ENCODE measurements at regions not wholly inside any gene's neighbourhood (a gene's known extent, or its start where the extent isn't known, plus 50 kb on each side); places are given as distances from the start of the nearest gene placed in this dataset.

GRCh38 chr22:35189559-35189958 is 67.7 kb upstream of the HMGXB4 start:
- Histone ChIP-seq H3K36me3 (ENCODE audit: insufficient read depth) (no peaks in the 10 kb centered on the region), H3F3A (replicated peaks; ENCODE audit: low read depth) (no peaks in the 10 kb centered on the region), H3K27ac (ENCODE audit: low read depth) (no peak overlapping the region), H3K9me2 (ENCODE audit: insufficient read depth) (peaks cover 3% of the 10 kb centered on the region; the same call in 1 of the 2 replicates), H3K4me1 (ENCODE audit: insufficient read depth) (no peaks in the 10 kb centered on the region), H4K20me1 (replicated peaks; ENCODE audit: insufficient read depth) (no peaks in the 10 kb centered on the region), H3K27me3 (ENCODE audit: insufficient read depth) (no peaks in the 10 kb centered on the region), H2AFZ (no peak overlapping the region), H3K4me2 (no peak overlapping the region), H3K4me3 (no peak overlapping the region), H3K79me2 (replicated peaks; ENCODE audit: insufficient read depth) (no peaks in the 10 kb centered on the region)
- H3K27ac Mint-ChIP-seq = no peak overlapping the region
- DNase-seq (ENCODE audit: low spot score) = no peak
- no peaks in the 10 kb centered on the region for H3K36me3 Mint-ChIP-seq (ENCODE audit: low read depth)
- no peaks in the 10 kb centered on the region for H3K27me3 Mint-ChIP-seq (ENCODE audit: insufficient read depth, low read depth, poor library complexity)
- peaks cover 16% of the 10 kb centered on the region; the same call in 2 of the 3 replicates for H3K9me3 Mint-ChIP-seq
- H3K4me1 Mint-ChIP-seq = no peaks in the 10 kb centered on the region
- H3K4me3 Mint-ChIP-seq = no peak overlapping the region
- no peak for TF ChIP-seq NANOG (IDR thresholded peaks at IDR 0.05; ENCODE audit: borderline replicate concordance)
- TF ChIP-seq JUNB (IDR thresholded peaks at IDR 0.05; ENCODE audit: unreplicated experiment) = no peak
- TF ChIP-seq ZNF331 (CRISPR knock-in tag; IDR thresholded peaks at IDR 0.05; ENCODE audit: low read depth) = no peak
- TF ChIP-seq ETS1 (IDR thresholded peaks at IDR 0.05) = no peak
- TF ChIP-seq EZH2phosphoT487 (IDR thresholded peaks at IDR 0.05; ENCODE audit: unreplicated experiment) = no peak
- TF ChIP-seq EZH2 (IDR thresholded peaks at IDR 0.05; ENCODE audit: low read depth, unreplicated experiment) = no peak
- no peak for TF ChIP-seq STAT1 (IDR thresholded peaks at IDR 0.05; ENCODE audit: unreplicated experiment)
- no peak for TF ChIP-seq POLR2AphosphoS5 (IDR thresholded peaks at IDR 0.05; ENCODE audit: low read depth)
- no peak for TF ChIP-seq REST (IDR thresholded peaks at IDR 0.05; ENCODE audit: unreplicated experiment)
- ATAC-seq = no peak

- DNase-seq (ENCODE audit: low spot score) = no peak
- no peak for TF ChIP-seq POLR2AphosphoS5 (IDR thresholded peaks at IDR 0.05; ENCODE audit: low read depth)
- no peak for TF ChIP-seq STAT1 (IDR thresholded peaks at IDR 0.05; ENCODE audit: unreplicated experiment)
- TF ChIP-seq ZNF331 (CRISPR knock-in tag; IDR thresholded peaks at IDR 0.05; ENCODE audit: low read depth) = no peak
- TF ChIP-seq CTCF (conservative IDR thresholded peaks at IDR 0.05; ENCODE audit: low read depth in 2 of 2) = no peak
- TF ChIP-seq ETS1 (IDR thresholded peaks at IDR 0.05) = no peak
- TF ChIP-seq EZH2 (IDR thresholded peaks at IDR 0.05; ENCODE audit: low read depth, unreplicated experiment) = no peak
These were observed 65.9 kb upstream of the HMGXB4 start for GRCh38 chr22:35191412-35191811.

More at GRCh38 chr22:35191412-35191811, 65.9 kb upstream of the HMGXB4 start:
- Histone ChIP-seq H2AFZ (no peak overlapping the region), H3K36me3 (ENCODE audit: insufficient read depth) (no peaks in the 10 kb centered on the region), H3K27me3 (ENCODE audit: insufficient read depth) (no peaks in the 10 kb centered on the region), H3K4me1 (ENCODE audit: insufficient read depth) (no peaks in the 10 kb centered on the region), H3F3A (replicated peaks; ENCODE audit: low read depth) (no peaks in the 10 kb centered on the region), H3K79me2 (replicated peaks; ENCODE audit: insufficient read depth) (no peaks in the 10 kb centered on the region), H3K9me2 (ENCODE audit: insufficient read depth) (peaks cover 3% of the 10 kb centered on the region; the same call in 1 of the 2 replicates), H3K4me3 (no peak overlapping the region), H3K4me2 (no peak overlapping the region), H4K20me1 (replicated peaks; ENCODE audit: insufficient read depth) (no peaks in the 10 kb centered on the region), H3K27ac (ENCODE audit: low read depth) (no peak overlapping the region)
- Mint-ChIP-seq H3K9me3 (peaks cover 14% of the 10 kb centered on the region; the same call in 2 of the 3 replicates), H3K4me1 (no peaks in the 10 kb centered on the region), H3K36me3 (ENCODE audit: low read depth) (no peaks in the 10 kb centered on the region), H3K27me3 (ENCODE audit: insufficient read depth, low read depth, poor library complexity) (no peaks in the 10 kb centered on the region), H3K27ac (no peak overlapping the region), H3K4me3 (no peak overlapping the region)
- ATAC-seq = no peak
